Endodermal cell (in vitro differentiated cells): ENCODE measurements at regions not wholly inside any gene's neighbourhood (a gene's known extent, or its start where the extent isn't known, plus 50 kb on each side); places are given as distances from the start of the nearest gene placed in this dataset.

Experiments used
- DNase-seq: peaks from one replicate; pipeline ENCODE4 v3.0.0-alpha.2; 2017
- H3K27ac ChIP-seq: 2 replicates; pipeline ENCODE4 v1.5.1; 2013; ENCODE audit warnings: mild to moderate bottlenecking, low read depth, low read length, moderate library complexity
- H3K27me3 ChIP-seq: 2 replicates; pipeline ENCODE4 v1.6.1; 2013; ENCODE audit warnings: mild to moderate bottlenecking, low read length, moderate library complexity; ENCODE audit not compliant: insufficient read depth, control insufficient read depth, poor library complexity, severe bottlenecking
- H3K36me3 ChIP-seq: 2 replicates; pipeline ENCODE4 v1.7.0; 2013; ENCODE audit warnings: mild to moderate bottlenecking, low read length, moderate library complexity; ENCODE audit not compliant: control insufficient read depth, insufficient read depth
- H3K4me1 ChIP-seq: one replicate; pipeline ENCODE4 v1.7.0; 2013; ENCODE audit warnings: low read length; ENCODE audit not compliant: control insufficient read depth, insufficient read depth
- H3K4me3 ChIP-seq: 2 replicates; pipeline ENCODE4 v1.5.1; 2013; ENCODE audit warnings: mild to moderate bottlenecking, low read length, moderate library complexity
- H3K9ac ChIP-seq: 2 replicates; pipeline ENCODE4 v1.6.1; 2013; ENCODE audit warnings: mild to moderate bottlenecking, low read length, moderate library complexity; ENCODE audit not compliant: poor library complexity, severe bottlenecking; ENCODE audit errors: extremely low read depth
- H3K9me3 ChIP-seq: 2 replicates; pipeline ENCODE4 v1.6.1; 2013; ENCODE audit warnings: mild to moderate bottlenecking, low read length, moderate library complexity; ENCODE audit not compliant: control insufficient read depth
- H3K27ac Mint-ChIP-seq: 2 replicates; pipeline ENCODE4 v1.8.0; 2020; ENCODE audit warnings: mixed read lengths
- H3K27me3 Mint-ChIP-seq: 2 replicates; pipeline ENCODE4 v1.8.0; 2021; ENCODE audit warnings: mild to moderate bottlenecking, mixed read lengths; ENCODE audit not compliant: insufficient read depth
- H3K36me3 Mint-ChIP-seq: 2 replicates; pipeline ENCODE4 v1.8.0; 2020; ENCODE audit warnings: low read depth, mixed read lengths
- H3K4me1 Mint-ChIP-seq: 2 replicates; pipeline ENCODE4 v1.8.0; 2020; ENCODE audit warnings: mixed read lengths
- H3K4me3 Mint-ChIP-seq: 2 replicates; pipeline ENCODE4 v1.8.0; 2020; ENCODE audit warnings: mild to moderate bottlenecking, moderate library complexity, mixed read lengths
- H3K9me3 Mint-ChIP-seq: 2 replicates; pipeline ENCODE4 v1.8.0; 2020; ENCODE audit warnings: mild to moderate bottlenecking, mixed read lengths
- WGBS, 2 experiments: methylation state at CpG; one replicate each; pipeline versions ENCODE4 v1.1.5 to v1.1.7; 2013; ENCODE audit warnings: missing lambda C conversion rate in 2 of 2, mixed read lengths in 1 of 2; ENCODE audit not compliant: insufficient coverage in 1 of 2, insufficient read length in 1 of 2; 5-methylcytosine and 5-hydroxymethylcytosine counted together
- TF ChIP-seq, protein P1 (sequence below): fragments of 200-600 bp; sonication (generic); conservative IDR thresholded peaks from 2 replicates; pipeline ENCODE4 v1.5.0; 2021; ENCODE audit warnings: antibody characterized with exemption, mild to moderate bottlenecking

- no peak for DNase-seq
- TF ChIP-seq, protein P1, sequence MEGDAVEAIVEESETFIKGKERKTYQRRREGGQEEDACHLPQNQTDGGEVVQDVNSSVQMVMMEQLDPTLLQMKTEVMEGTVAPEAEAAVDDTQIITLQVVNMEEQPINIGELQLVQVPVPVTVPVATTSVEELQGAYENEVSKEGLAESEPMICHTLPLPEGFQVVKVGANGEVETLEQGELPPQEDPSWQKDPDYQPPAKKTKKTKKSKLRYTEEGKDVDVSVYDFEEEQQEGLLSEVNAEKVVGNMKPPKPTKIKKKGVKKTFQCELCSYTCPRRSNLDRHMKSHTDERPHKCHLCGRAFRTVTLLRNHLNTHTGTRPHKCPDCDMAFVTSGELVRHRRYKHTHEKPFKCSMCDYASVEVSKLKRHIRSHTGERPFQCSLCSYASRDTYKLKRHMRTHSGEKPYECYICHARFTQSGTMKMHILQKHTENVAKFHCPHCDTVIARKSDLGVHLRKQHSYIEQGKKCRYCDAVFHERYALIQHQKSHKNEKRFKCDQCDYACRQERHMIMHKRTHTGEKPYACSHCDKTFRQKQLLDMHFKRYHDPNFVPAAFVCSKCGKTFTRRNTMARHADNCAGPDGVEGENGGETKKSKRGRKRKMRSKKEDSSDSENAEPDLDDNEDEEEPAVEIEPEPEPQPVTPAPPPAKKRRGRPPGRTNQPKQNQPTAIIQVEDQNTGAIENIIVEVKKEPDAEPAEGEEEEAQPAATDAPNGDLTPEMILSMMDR: no peak
- no peaks in the 10 kb centered on the region for H3K36me3 ChIP-seq
- no peaks in the 10 kb centered on the region for H3K27me3 ChIP-seq
- Mint-ChIP-seq H3K36me3 (no peaks in the 10 kb centered on the region), H3K4me3 (no peak overlapping the region), H3K27ac (no peak overlapping the region), H3K27me3 (peaks cover 3% of the 10 kb centered on the region), H3K4me1 (no peaks in the 10 kb centered on the region), H3K9me3 (peaks cover under 1% of the 10 kb centered on the region)
- H3K9ac ChIP-seq: no peak overlapping the region
- H3K9me3 ChIP-seq: peaks cover under 1% of the 10 kb centered on the region
- H3K4me3 ChIP-seq: no peak overlapping the region
- 80 to 87% methylated on average over 1 of the region's 1 CpG for WGBS, 2 experiments
- H3K4me1 ChIP-seq: no peaks in the 10 kb centered on the region
- H3K27ac ChIP-seq: no peak overlapping the region
Observed at GRCh38 chr2:74742471-74742870, 88.4 kb downstream of the SEMA4F start.

DNA sequence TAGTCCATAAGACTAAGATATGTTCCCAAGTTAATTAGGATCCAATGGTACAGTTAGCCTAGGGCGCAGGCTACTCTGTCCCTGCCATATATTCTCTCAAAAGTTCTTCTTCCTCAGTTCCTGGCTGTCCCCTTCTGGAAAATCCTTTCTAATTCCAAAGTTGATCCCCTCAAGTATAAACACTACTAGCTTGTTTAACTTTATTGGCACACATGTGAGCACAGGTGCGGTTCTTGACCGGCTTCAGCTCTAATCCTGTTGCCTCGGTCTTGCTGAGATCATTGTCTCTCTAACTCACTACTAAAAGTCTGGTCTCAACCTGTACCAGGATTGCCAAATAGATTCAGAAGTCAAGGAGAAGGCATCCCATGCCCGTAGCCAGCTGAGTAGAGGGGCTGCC is 89.0 kb downstream of the SEMA4F start:
- H3K4me3 ChIP-seq: no peak overlapping the region
- DNase-seq: no peak
- 66 to 80% methylated on average over 4 to 5 of the region's 5 CpGs for WGBS, 2 experiments
- H3K9me3 ChIP-seq: no peaks in the 10 kb centered on the region
- Mint-ChIP-seq H3K9me3 (no peaks in the 10 kb centered on the region), H3K27ac (no peak overlapping the region), H3K27me3 (peaks cover 3% of the 10 kb centered on the region), H3K4me1 (no peaks in the 10 kb centered on the region), H3K4me3 (no peak overlapping the region), H3K36me3 (no peaks in the 10 kb centered on the region)
- no peaks in the 10 kb centered on the region for H3K27me3 ChIP-seq
- no peaks in the 10 kb centered on the region for H3K4me1 ChIP-seq
- no peaks in the 10 kb centered on the region for H3K36me3 ChIP-seq
- no peak overlapping the region for H3K9ac ChIP-seq
- TF ChIP-seq, protein P1: no peak
- H3K27ac ChIP-seq: no peak overlapping the region

DNA sequence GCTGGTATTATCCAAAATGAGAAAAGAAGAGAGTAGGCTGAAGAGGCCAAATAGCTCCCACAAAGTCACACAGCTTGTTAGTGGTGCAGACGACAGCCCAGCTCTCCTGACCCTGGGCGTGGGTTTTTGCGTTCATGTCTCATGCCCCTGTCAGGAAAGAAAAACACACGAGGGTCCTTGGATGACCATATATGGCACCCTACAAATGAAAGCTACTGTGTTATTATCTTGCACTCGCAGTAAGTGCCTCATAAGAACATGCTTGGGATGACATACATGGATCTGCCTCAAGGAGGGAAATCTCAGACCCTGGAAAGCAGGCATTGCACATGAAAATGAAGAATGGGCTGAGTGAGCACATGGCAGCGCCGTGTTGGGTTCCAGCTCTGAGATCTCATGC is 89.7 kb downstream of the SEMA4F start:
- Histone ChIP-seq H3K4me3 (no peak overlapping the region), H3K9ac (no peak overlapping the region), H3K36me3 (no peaks in the 10 kb centered on the region), H3K27me3 (no peaks in the 10 kb centered on the region), H3K4me1 (no peaks in the 10 kb centered on the region), H3K9me3 (no peaks in the 10 kb centered on the region), H3K27ac (no peak overlapping the region)
- H3K4me1 Mint-ChIP-seq: no peaks in the 10 kb centered on the region
- DNase-seq: no peak
- no peak overlapping the region for H3K27ac Mint-ChIP-seq
- peaks cover 3% of the 10 kb centered on the region for H3K27me3 Mint-ChIP-seq
- no peaks in the 10 kb centered on the region for H3K9me3 Mint-ChIP-seq
- no peaks in the 10 kb centered on the region for H3K36me3 Mint-ChIP-seq
- WGBS, 2 experiments: 91 to 95% methylated on average over 7 of the region's 7 CpGs
- TF ChIP-seq, protein P1: no peak
- no peak overlapping the region for H3K4me3 Mint-ChIP-seq
